ENCODE measurements at regions not wholly inside any gene's neighbourhood (a gene's known extent, or its start where the extent isn't known, plus 50 kb on each side); places are given as distances from the start of the nearest gene placed in this dataset.

DNA sequence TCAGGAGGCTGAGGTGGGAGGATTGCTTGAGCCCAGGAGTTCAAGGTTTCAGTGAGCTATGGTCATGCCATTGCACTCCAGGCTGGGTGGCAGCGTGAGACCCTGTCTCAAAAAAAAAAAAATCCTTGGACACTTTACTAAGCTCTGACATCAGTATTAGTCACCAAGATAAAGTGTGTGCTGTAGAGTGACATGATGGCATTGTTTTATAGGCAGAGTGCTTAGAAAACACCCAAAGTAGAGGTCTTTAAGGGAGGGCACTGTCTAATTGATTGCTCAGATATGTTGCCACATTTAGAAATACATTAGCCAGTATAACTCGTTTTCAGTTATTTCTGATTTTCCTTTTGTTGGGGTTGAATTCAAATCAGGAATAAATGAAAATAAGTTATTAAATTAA lies 235.9 kb downstream of the REEP3 start:
- Mint-ChIP-seq H3K9me3 (no peaks in the 10 kb centered on the region), H3K36me3 (ENCODE audit: low read depth) (no peaks in the 10 kb centered on the region), H3K27me3 (ENCODE audit: insufficient read depth) (no peaks in the 10 kb centered on the region), H3K4me1 (no peaks in the 10 kb centered on the region), H3K4me3 (no peak overlapping the region), H3K27ac (no peak overlapping the region)
- H3K36me3 ChIP-seq (ENCODE audit: control insufficient read depth, insufficient read depth, low read length): no peaks in the 10 kb centered on the region
- DNase-seq: no peak
- H3K9ac ChIP-seq (ENCODE audit: extremely low read depth, low read length, poor library complexity, severe bottlenecking): no peak overlapping the region
- H3K4me1 ChIP-seq (ENCODE audit: control insufficient read depth, insufficient read depth, low read length): no peaks in the 10 kb centered on the region
- no peak for TF ChIP-seq CTCF (conservative IDR thresholded peaks at IDR 0.05)
- H3K27me3 ChIP-seq (ENCODE audit: control insufficient read depth, insufficient read depth, low read length, poor library complexity, severe bottlenecking): no peaks in the 10 kb centered on the region
- whole genome bisulfite sequencing, 2 experiments (ENCODE audit: insufficient coverage in 1 of 2, insufficient read length in 1 of 2): 86% methylated on average over 1 of the region's 2 CpGs; no CpG with 5 or more reads in 1 of the 2 experiments
- no peaks in the 10 kb centered on the region for H3K9me3 ChIP-seq (ENCODE audit: control insufficient read depth, low read length)
- H3K27ac ChIP-seq (ENCODE audit: low read depth, low read length): no peak overlapping the region
- no peak overlapping the region for H3K4me3 ChIP-seq (ENCODE audit: low read length)

DNA sequence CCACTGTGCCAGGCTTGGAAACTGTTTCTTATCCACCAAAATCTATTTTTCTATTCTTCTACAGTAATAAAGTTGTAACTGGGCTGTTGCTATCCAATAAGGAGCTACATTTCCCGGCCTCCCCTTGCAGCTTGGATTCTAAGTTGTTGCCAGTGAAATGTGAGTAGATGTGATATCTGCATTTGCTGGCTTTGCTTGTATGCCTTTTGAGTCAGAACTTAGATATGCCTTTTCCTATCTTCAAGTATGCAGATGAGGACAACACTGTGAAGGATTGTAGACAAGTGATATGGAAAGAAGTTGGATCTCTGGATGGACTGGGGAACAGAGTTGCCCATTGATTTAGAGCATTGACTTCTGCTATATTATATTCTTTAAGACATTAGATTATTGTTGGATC lies 236.9 kb downstream of the REEP3 start:
- WGBS, 2 experiments (ENCODE audit: insufficient coverage in 1 of 2, insufficient read length in 1 of 2): 100% methylated on average over 1 of the region's 1 CpG; no CpG with 5 or more reads in 1 of the 2 experiments
- Histone ChIP-seq H3K27me3 (ENCODE audit: control insufficient read depth, insufficient read depth, low read length, poor library complexity, severe bottlenecking) (no peaks in the 10 kb centered on the region), H3K4me3 (ENCODE audit: low read length) (no peak overlapping the region), H3K9me3 (ENCODE audit: control insufficient read depth, low read length) (no peaks in the 10 kb centered on the region), H3K36me3 (ENCODE audit: control insufficient read depth, insufficient read depth, low read length) (no peaks in the 10 kb centered on the region), H3K4me1 (ENCODE audit: control insufficient read depth, insufficient read depth, low read length) (no peaks in the 10 kb centered on the region), H3K27ac (ENCODE audit: low read depth, low read length) (no peak overlapping the region), H3K9ac (ENCODE audit: extremely low read depth, low read length, poor library complexity, severe bottlenecking) (no peak overlapping the region)
- H3K4me1 Mint-ChIP-seq: no peaks in the 10 kb centered on the region
- TF ChIP-seq CTCF (conservative IDR thresholded peaks at IDR 0.05): no peak
- H3K27ac Mint-ChIP-seq: no peak overlapping the region
- no peak overlapping the region for H3K4me3 Mint-ChIP-seq
- no peaks in the 10 kb centered on the region for H3K9me3 Mint-ChIP-seq
- DNase-seq: no peak
- no peaks in the 10 kb centered on the region for H3K36me3 Mint-ChIP-seq (ENCODE audit: low read depth)
- H3K27me3 Mint-ChIP-seq (ENCODE audit: insufficient read depth): no peaks in the 10 kb centered on the region

DNA sequence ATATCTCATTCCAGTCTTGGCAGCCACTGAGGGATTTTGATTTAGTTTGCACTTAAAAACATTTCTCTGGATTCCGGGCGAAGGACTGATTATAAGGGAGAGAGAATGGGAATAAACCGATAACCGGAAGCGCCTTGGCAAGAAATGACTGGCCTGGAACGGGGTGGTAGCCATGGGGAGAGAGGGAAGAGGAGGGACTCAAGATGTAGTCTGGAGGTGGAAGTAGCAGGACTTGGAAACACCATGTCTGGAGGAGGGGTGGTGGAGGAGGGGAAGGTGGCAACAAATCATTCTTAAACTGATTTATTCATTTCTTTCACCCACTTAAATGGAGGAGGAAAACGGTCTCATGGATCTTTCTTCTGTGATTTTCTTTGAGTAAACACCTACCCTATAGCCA lies 238.1 kb downstream of the REEP3 start:
- Histone ChIP-seq H3K9ac (ENCODE audit: extremely low read depth, low read length, poor library complexity, severe bottlenecking) (no peak overlapping the region), H3K4me3 (ENCODE audit: low read length) (no peak overlapping the region), H3K27ac (ENCODE audit: low read depth, low read length) (no peak overlapping the region), H3K4me1 (ENCODE audit: control insufficient read depth, insufficient read depth, low read length) (no peaks in the 10 kb centered on the region), H3K27me3 (ENCODE audit: control insufficient read depth, insufficient read depth, low read length, poor library complexity, severe bottlenecking) (no peaks in the 10 kb centered on the region), H3K9me3 (ENCODE audit: control insufficient read depth, low read length) (no peaks in the 10 kb centered on the region), H3K36me3 (ENCODE audit: control insufficient read depth, insufficient read depth, low read length) (no peaks in the 10 kb centered on the region)
- TF ChIP-seq CTCF (conservative IDR thresholded peaks at IDR 0.05): no peak
- Mint-ChIP-seq H3K4me3 (no peak overlapping the region), H3K27ac (no peak overlapping the region), H3K9me3 (no peaks in the 10 kb centered on the region), H3K4me1 (peaks cover 4% of the 10 kb centered on the region), H3K36me3 (ENCODE audit: low read depth) (no peaks in the 10 kb centered on the region), H3K27me3 (ENCODE audit: insufficient read depth) (no peaks in the 10 kb centered on the region)
- WGBS, 2 experiments (ENCODE audit: insufficient coverage in 1 of 2, insufficient read length in 1 of 2): 95 to 96% methylated on average over 3 to 7 of the region's 7 CpGs
- no peak for DNase-seq
